BLaER1 (cell line): ENCODE measurements at regions not wholly inside any gene's neighbourhood (a gene's known extent, or its start where the extent isn't known, plus 50 kb on each side); places are given as distances from the start of the nearest gene placed in this dataset.

Experiments
- H3K27ac ChIP-seq: shearing (Covaris generic); formaldehyde crosslinking; 2 replicates; pipeline ENCODE4 v1.8.1; 2022
- H3K27me3 ChIP-seq: shearing (Covaris generic); formaldehyde crosslinking; 2 replicates; pipeline ENCODE4 v1.8.1; 2022
- H3K36me3 ChIP-seq: shearing (Covaris generic); formaldehyde crosslinking; 2 replicates; pipeline ENCODE4 v1.8.1; 2022
- H3K4me1 ChIP-seq: shearing (Covaris generic); formaldehyde crosslinking; 2 replicates; pipeline ENCODE4 v1.8.1; 2022
- H3K4me2 ChIP-seq: shearing (Covaris generic); formaldehyde crosslinking; 2 replicates; pipeline ENCODE4 v1.8.1; 2022
- H3K4me3 ChIP-seq: shearing (Covaris generic); formaldehyde crosslinking; 2 replicates; pipeline ENCODE4 v1.8.1; 2022
- H3K9ac ChIP-seq: shearing (Covaris generic); formaldehyde crosslinking; 2 replicates; pipeline ENCODE4 v1.8.1; 2022
- H3K9me3 ChIP-seq: shearing (Covaris generic); formaldehyde crosslinking; 2 replicates; pipeline ENCODE4 v1.8.1; 2022
- H4K20me1 ChIP-seq: shearing (Covaris generic); formaldehyde crosslinking; 2 replicates; pipeline ENCODE4 v1.8.1; 2022
- Cebpa-rat ChIP-seq: shearing (Covaris generic); IDR thresholded peaks from 2 replicates; pipeline ENCODE4 v1.8.1; 2022

GRCh38 chr9:90538566-90538965 lies 104.1 kb downstream of the DIRAS2 start:
- Histone ChIP-seq H3K27ac (no peak overlapping the region), H3K27me3 (no peaks in the 10 kb centered on the region), H3K9me3 (no peaks in the 10 kb centered on the region), H4K20me1 (no peaks in the 10 kb centered on the region), H3K4me3 (no peak overlapping the region), H3K9ac (no peak overlapping the region), H3K4me2 (no peak overlapping the region), H3K4me1 (no peaks in the 10 kb centered on the region), H3K36me3 (no peaks in the 10 kb centered on the region)
- no peak for TF ChIP-seq Cebpa-rat

- TF ChIP-seq Cebpa-rat, result no peak
- Histone ChIP-seq H3K27ac (no peak overlapping the region), H3K27me3 (no peaks in the 10 kb centered on the region), H3K4me2 (no peak overlapping the region), H3K36me3 (no peaks in the 10 kb centered on the region), H3K4me1 (no peaks in the 10 kb centered on the region), H3K9me3 (no peaks in the 10 kb centered on the region), H3K9ac (no peak overlapping the region), H4K20me1 (no peaks in the 10 kb centered on the region), H3K4me3 (no peak overlapping the region)
These were observed 103.3 kb downstream of the DIRAS2 start for GRCh38 chr9:90539286-90539685.

GRCh38 chr9:90540734-90541133 lies 101.9 kb downstream of the DIRAS2 start:
- no peaks in the 10 kb centered on the region for H3K27me3 ChIP-seq
- no peaks in the 10 kb centered on the region for H4K20me1 ChIP-seq
- no peak overlapping the region for H3K4me3 ChIP-seq
- H3K9ac ChIP-seq, result no peak overlapping the region
- H3K9me3 ChIP-seq, result no peaks in the 10 kb centered on the region
- no peaks in the 10 kb centered on the region for H3K36me3 ChIP-seq
- no peaks in the 10 kb centered on the region for H3K4me1 ChIP-seq
- no peak for TF ChIP-seq Cebpa-rat
- H3K4me2 ChIP-seq, result no peak overlapping the region
- H3K27ac ChIP-seq, result no peak overlapping the region

GRCh38 chr9:90544488-90544887 lies 98.1 kb downstream of the DIRAS2 start:
- Histone ChIP-seq H3K4me2 (no peak overlapping the region), H3K9me3 (peaks cover 20% of the 10 kb centered on the region), H3K4me3 (no peak overlapping the region), H3K9ac (no peak overlapping the region), H3K27me3 (no peaks in the 10 kb centered on the region), H3K27ac (no peak overlapping the region), H3K4me1 (no peaks in the 10 kb centered on the region), H4K20me1 (no peaks in the 10 kb centered on the region), H3K36me3 (no peaks in the 10 kb centered on the region)
- no peak for TF ChIP-seq Cebpa-rat

GRCh38 chr9:90546200-90546599 lies 96.4 kb downstream of the DIRAS2 start:
- no peak overlapping the region for H3K9ac ChIP-seq
- no peaks in the 10 kb centered on the region for H4K20me1 ChIP-seq
- H3K27me3 ChIP-seq, result no peaks in the 10 kb centered on the region
- no peak for TF ChIP-seq Cebpa-rat
- H3K9me3 ChIP-seq, result peaks cover 24% of the 10 kb centered on the region
- H3K36me3 ChIP-seq, result no peaks in the 10 kb centered on the region
- no peak overlapping the region for H3K4me3 ChIP-seq
- H3K4me1 ChIP-seq, result no peaks in the 10 kb centered on the region
- H3K4me2 ChIP-seq, result no peak overlapping the region
- no peak overlapping the region for H3K27ac ChIP-seq

GRCh38 chr9:90547896-90548295 lies 94.7 kb downstream of the DIRAS2 start:
- no peak for TF ChIP-seq Cebpa-rat
- no peak overlapping the region for H3K4me2 ChIP-seq

GRCh38 chr9:90552317-90552716 lies 90.3 kb downstream of the DIRAS2 start:
- TF ChIP-seq Cebpa-rat, result no peak
- Histone ChIP-seq H3K4me1 (peaks cover 8% of the 10 kb centered on the region), H4K20me1 (no peaks in the 10 kb centered on the region), H3K9ac (no peak overlapping the region), H3K36me3 (no peaks in the 10 kb centered on the region), H3K9me3 (peaks cover 24% of the 10 kb centered on the region), H3K4me2 (0 out of 2 replicates have a peak overlapping the region, but pooled peaks have one; percentile 2), H3K27ac (no peak overlapping the region), H3K27me3 (no peaks in the 10 kb centered on the region), H3K4me3 (no peak overlapping the region)

More at GRCh38 chr9:90547896-90548295, 94.7 kb downstream of the DIRAS2 start:
- H4K20me1 ChIP-seq, result no peaks in the 10 kb centered on the region
- H3K9ac ChIP-seq, result no peak overlapping the region
- H3K27me3 ChIP-seq, result no peaks in the 10 kb centered on the region
- no peak overlapping the region for H3K4me3 ChIP-seq
- H3K27ac ChIP-seq, result no peak overlapping the region
- H3K4me1 ChIP-seq, result peaks cover 8% of the 10 kb centered on the region
- no peaks in the 10 kb centered on the region for H3K36me3 ChIP-seq
- peaks cover 24% of the 10 kb centered on the region for H3K9me3 ChIP-seq

GRCh38 chr9:90555351-90556057 lies 87.1 kb downstream of the DIRAS2 start:
- H3K4me2 ChIP-seq, result no peak overlapping the region
- no peak overlapping the region for H3K27ac ChIP-seq
- H3K9ac ChIP-seq, result no peak overlapping the region
- no peak for TF ChIP-seq Cebpa-rat
- H3K4me1 ChIP-seq, result peaks cover 18% of the 10 kb centered on the region
- no peaks in the 10 kb centered on the region for H3K36me3 ChIP-seq
- no peaks in the 10 kb centered on the region for H3K27me3 ChIP-seq
- H3K4me3 ChIP-seq, result no peak overlapping the region
- no peaks in the 10 kb centered on the region for H3K9me3 ChIP-seq
- no peaks in the 10 kb centered on the region for H4K20me1 ChIP-seq

GRCh38 chr9:90556897-90557675 lies 85.5 kb downstream of the DIRAS2 start:
- Histone ChIP-seq H3K4me1 (peaks cover 16% of the 10 kb centered on the region), H3K9me3 (no peaks in the 10 kb centered on the region), H3K4me3 (no peak overlapping the region), H4K20me1 (no peaks in the 10 kb centered on the region), H3K27ac (no peak overlapping the region), H3K27me3 (no peaks in the 10 kb centered on the region), H3K9ac (no peak overlapping the region), H3K4me2 (no peak overlapping the region), H3K36me3 (no peaks in the 10 kb centered on the region)
- TF ChIP-seq Cebpa-rat, result no peak
